Esophagus squamous epithelium (tissue), 4 donors: ENCODE measurements at regions not wholly inside any gene's neighbourhood (a gene's known extent, or its start where the extent isn't known, plus 50 kb on each side); places are given as distances from the start of the nearest gene placed in this dataset.

ENCODE experiments used
- CTCF ChIP-seq, 6 experiments: fragments of 450-650 bp in 4 of 6; fragments of 200-600 bp in 2 of 6; sonication (generic) in 2 of 6; IDR thresholded peaks; one replicate each; pipeline ENCODE4 v1.5.1; 2016 to 2019; ENCODE audit warnings: antibody characterized with exemption in 6 of 6, mild to moderate bottlenecking in 4 of 6, moderate library complexity in 4 of 6
- POLR2A ChIP-seq, 4 donors: fragments of 450-650 bp; IDR thresholded peaks; one replicate each; pipeline ENCODE4 v1.6.1; 2017; ENCODE audit warnings: antibody characterized with exemption in 4 of 4, mild to moderate bottlenecking in 4 of 4, moderate library complexity in 3 of 4

- no peak for TF ChIP-seq CTCF (IDR thresholded peaks at IDR 0.05)
- no peak for TF ChIP-seq POLR2A (IDR thresholded peaks at IDR 0.05)
These were observed 51.9 kb upstream of the PRPS1 start for GRCh38 chrX:107576392-107576791.
